ENCODE measurements at regions not wholly inside any gene's neighbourhood (a gene's known extent, or its start where the extent isn't known, plus 50 kb on each side); places are given as distances from the start of the nearest gene placed in this dataset.

- DNase-seq = no peak
- no peak for TF ChIP-seq CTCF (IDR thresholded peaks at IDR 0.05)
- Mint-ChIP-seq H3K4me1 (ENCODE audit: low read depth) (no peaks in the 10 kb centered on the region), H3K9me3 (peaks cover 37% of the 10 kb centered on the region), H3K4me3 (no peak overlapping the region), H3K27me3 (ENCODE audit: insufficient read depth) (no peaks in the 10 kb centered on the region), H3K36me3 (ENCODE audit: low read depth) (no peaks in the 10 kb centered on the region), H3K27ac (no peak overlapping the region)
These were observed 165.2 kb downstream of the VRK1 start for GRCh38 chr14:96962337-96962736.

- no peaks in the 10 kb centered on the region for H3K27me3 Mint-ChIP-seq (ENCODE audit: insufficient read depth)
- no peak for DNase-seq
- no peak overlapping the region for H3K27ac Mint-ChIP-seq
- TF ChIP-seq CTCF (IDR thresholded peaks at IDR 0.05) = no peak
- no peaks in the 10 kb centered on the region for H3K36me3 Mint-ChIP-seq (ENCODE audit: low read depth)
- peaks cover 39% of the 10 kb centered on the region for H3K9me3 Mint-ChIP-seq
- H3K4me1 Mint-ChIP-seq (ENCODE audit: low read depth) = no peaks in the 10 kb centered on the region
- H3K4me3 Mint-ChIP-seq = no peak overlapping the region
These were observed 167.7 kb downstream of the VRK1 start for GRCh38 chr14:96964726-96965415.

- Mint-ChIP-seq H3K4me1 (ENCODE audit: low read depth) (no peaks in the 10 kb centered on the region), H3K9me3 (peaks cover 30% of the 10 kb centered on the region), H3K36me3 (ENCODE audit: low read depth) (no peaks in the 10 kb centered on the region), H3K27ac (no peak overlapping the region), H3K4me3 (no peak overlapping the region), H3K27me3 (ENCODE audit: insufficient read depth) (no peaks in the 10 kb centered on the region)
- DNase-seq = no peak
- no peak for TF ChIP-seq CTCF (IDR thresholded peaks at IDR 0.05)
These were observed 168.9 kb downstream of the VRK1 start for GRCh38 chr14:96965885-96966595.

GRCh38 chr14:96975116-96975515, 177.9 kb downstream of the VRK1 start:
- Mint-ChIP-seq H3K36me3 (ENCODE audit: low read depth) (no peaks in the 10 kb centered on the region), H3K4me3 (no peak overlapping the region), H3K27ac (no peak overlapping the region), H3K9me3 (peaks cover 19% of the 10 kb centered on the region), H3K27me3 (ENCODE audit: insufficient read depth) (no peaks in the 10 kb centered on the region), H3K4me1 (ENCODE audit: low read depth) (no peaks in the 10 kb centered on the region)
- no peak for DNase-seq
- no peak for TF ChIP-seq CTCF (IDR thresholded peaks at IDR 0.05)

- TF ChIP-seq CTCF (IDR thresholded peaks at IDR 0.05) = no peak
- Mint-ChIP-seq H3K4me1 (ENCODE audit: low read depth) (no peaks in the 10 kb centered on the region), H3K9me3 (peaks cover 35% of the 10 kb centered on the region), H3K27me3 (ENCODE audit: insufficient read depth) (no peaks in the 10 kb centered on the region), H3K36me3 (ENCODE audit: low read depth) (no peaks in the 10 kb centered on the region), H3K4me3 (no peak overlapping the region), H3K27ac (no peak overlapping the region)
- DNase-seq = no peak
These were observed 181.5 kb downstream of the VRK1 start for GRCh38 chr14:96978525-96979272.
